Astrocyte of the spinal cord (primary cell): ENCODE measurements at regions not wholly inside any gene's neighbourhood (a gene's known extent, or its start where the extent isn't known, plus 50 kb on each side); places are given as distances from the start of the nearest gene placed in this dataset.

Experiments used
- DNase-seq: peaks from one replicate; pipeline ENCODE4 v3.0.0; 2011; ENCODE audit warnings: low read depth, low spot score
- H3K4me3 ChIP-seq: 2 replicates; pipeline ENCODE4 v1.5.1; 2011; ENCODE audit warnings: low read depth, mild to moderate bottlenecking, low read length, moderate library complexity
- CTCF ChIP-seq: IDR thresholded peaks from 2 replicates; pipeline ENCODE4 v1.5.1; 2012; ENCODE audit warnings: low read depth, mild to moderate bottlenecking, low read length, inconsistent platforms
- in situ Hi-C: cut with HindIII; loops from 2 replicates; pipeline ENCODE4 v1.10.0; 2017; ENCODE audit warnings: low sequenced_read_pairs

- no peak overlapping the region for H3K4me3 ChIP-seq
- in situ Hi-C loops: no loop called here
- no peak for DNase-seq
- no peak for TF ChIP-seq CTCF
Observed at GRCh38 chr18:76757925-76758324, 64.4 kb upstream of the ZNF236 start.

GRCh38 chr18:76757335-76757734 lies 65.0 kb upstream of the ZNF236 start:
- TF ChIP-seq CTCF: no peak
- no peak overlapping the region for H3K4me3 ChIP-seq
- no peak for DNase-seq
- in situ Hi-C loops: no loop called here

GRCh38 chr18:76756531-76757253 lies 65.7 kb upstream of the ZNF236 start:
- in situ Hi-C loops: no loop called here
- DNase-seq: no peak
- no peak overlapping the region for H3K4me3 ChIP-seq
- TF ChIP-seq CTCF: no peak

- no peak overlapping the region for H3K4me3 ChIP-seq
- DNase-seq: no peak
- no peak for TF ChIP-seq CTCF
- in situ Hi-C loops: no loop called here
Observed at GRCh38 chr18:76754351-76754750, 68.0 kb upstream of the ZNF236 start.

- DNase-seq: no peak
- in situ Hi-C loops: no loop called here
- H3K4me3 ChIP-seq: no peak overlapping the region
- TF ChIP-seq CTCF: no peak
Observed at GRCh38 chr18:76752400-76752799, 70.0 kb upstream of the ZNF236 start.

GRCh38 chr18:76750917-76751890 lies 71.2 kb upstream of the ZNF236 start:
- TF ChIP-seq CTCF: no peak
- in situ Hi-C loops: no loop called here
- DNase-seq: no peak
- H3K4me3 ChIP-seq: no peak overlapping the region
